DOHH2 (cell line): ENCODE measurements at regions not wholly inside any gene's neighbourhood (a gene's known extent, or its start where the extent isn't known, plus 50 kb on each side); places are given as distances from the start of the nearest gene placed in this dataset.

Experiments
- EZH2phosphoT487 ChIP-seq: fragments of 200-600 bp; sonication (generic); IDR thresholded peaks from 2 replicates; pipeline ENCODE4 v1.6.1; 2017; ENCODE audit warnings: borderline replicate concordance, mild to moderate bottlenecking, antibody characterized with exemption, low read length, moderate library complexity, mixed read lengths
- TF ChIP-seq, protein P1 (sequence below): fragments of 200-600 bp; sonication (generic); IDR thresholded peaks from one replicate; pipeline ENCODE4 v1.5.1; 2014; ENCODE audit warnings: antibody characterized with exemption, mild to moderate bottlenecking, low read depth, low read length; ENCODE audit not compliant: poor library complexity, severe bottlenecking

- TF ChIP-seq, protein P1, sequence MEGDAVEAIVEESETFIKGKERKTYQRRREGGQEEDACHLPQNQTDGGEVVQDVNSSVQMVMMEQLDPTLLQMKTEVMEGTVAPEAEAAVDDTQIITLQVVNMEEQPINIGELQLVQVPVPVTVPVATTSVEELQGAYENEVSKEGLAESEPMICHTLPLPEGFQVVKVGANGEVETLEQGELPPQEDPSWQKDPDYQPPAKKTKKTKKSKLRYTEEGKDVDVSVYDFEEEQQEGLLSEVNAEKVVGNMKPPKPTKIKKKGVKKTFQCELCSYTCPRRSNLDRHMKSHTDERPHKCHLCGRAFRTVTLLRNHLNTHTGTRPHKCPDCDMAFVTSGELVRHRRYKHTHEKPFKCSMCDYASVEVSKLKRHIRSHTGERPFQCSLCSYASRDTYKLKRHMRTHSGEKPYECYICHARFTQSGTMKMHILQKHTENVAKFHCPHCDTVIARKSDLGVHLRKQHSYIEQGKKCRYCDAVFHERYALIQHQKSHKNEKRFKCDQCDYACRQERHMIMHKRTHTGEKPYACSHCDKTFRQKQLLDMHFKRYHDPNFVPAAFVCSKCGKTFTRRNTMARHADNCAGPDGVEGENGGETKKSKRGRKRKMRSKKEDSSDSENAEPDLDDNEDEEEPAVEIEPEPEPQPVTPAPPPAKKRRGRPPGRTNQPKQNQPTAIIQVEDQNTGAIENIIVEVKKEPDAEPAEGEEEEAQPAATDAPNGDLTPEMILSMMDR, result no peak
- TF ChIP-seq EZH2phosphoT487, result no peak
Measured at GRCh38 chr18:21968338-21968737, 201.1 kb upstream of the GATA6 start.
